Osteocyte (in vitro differentiated cells): ENCODE measurements at regions not wholly inside any gene's neighbourhood (a gene's known extent, or its start where the extent isn't known, plus 50 kb on each side); places are given as distances from the start of the nearest gene placed in this dataset.

Source experiments
- DNase-seq: peaks from one replicate; pipeline ENCODE4 v3.0.0; 2021; ENCODE audit warnings: mixed read lengths; ENCODE audit not compliant: unreplicated experiment; ENCODE audit errors: extremely low spot score
- H3K27ac Mint-ChIP-seq: one replicate; pipeline ENCODE4 v1.8.0; 2021; ENCODE audit warnings: mild to moderate bottlenecking, mixed read lengths; ENCODE audit not compliant: unreplicated experiment
- H3K27me3 Mint-ChIP-seq: one replicate; pipeline ENCODE4 v1.8.0; 2021; ENCODE audit warnings: mixed read lengths; ENCODE audit not compliant: unreplicated experiment
- H3K36me3 Mint-ChIP-seq: one replicate; pipeline ENCODE4 v1.8.0; 2021; ENCODE audit warnings: mixed read lengths; ENCODE audit not compliant: unreplicated experiment
- H3K4me1 Mint-ChIP-seq: one replicate; pipeline ENCODE4 v1.8.0; 2021; ENCODE audit warnings: mixed read lengths; ENCODE audit not compliant: unreplicated experiment
- H3K4me3 Mint-ChIP-seq: one replicate; pipeline ENCODE4 v1.8.0; 2021; ENCODE audit warnings: mild to moderate bottlenecking, moderate library complexity, mixed read lengths; ENCODE audit not compliant: unreplicated experiment
- H3K9me3 Mint-ChIP-seq: one replicate; pipeline ENCODE4 v1.8.0; 2021; ENCODE audit warnings: mixed read lengths; ENCODE audit not compliant: unreplicated experiment
- TF ChIP-seq, protein P1 (sequence below): fragments of 200-600 bp; sonication (generic); IDR thresholded peaks from 2 replicates; pipeline ENCODE4 v1.5.0; 2021; ENCODE audit warnings: antibody characterized with exemption, mild to moderate bottlenecking, moderate library complexity

GRCh38 chr13:73803997-73804396 lies 330.2 kb downstream of the KLF12 start:
- Mint-ChIP-seq H3K36me3 (peaks cover under 1% of the 10 kb centered on the region), H3K4me3 (no peak overlapping the region), H3K27me3 (no peaks in the 10 kb centered on the region), H3K4me1 (peaks cover 36% of the 10 kb centered on the region), H3K9me3 (peaks cover under 1% of the 10 kb centered on the region), H3K27ac (no peak overlapping the region)
- TF ChIP-seq, protein P1, sequence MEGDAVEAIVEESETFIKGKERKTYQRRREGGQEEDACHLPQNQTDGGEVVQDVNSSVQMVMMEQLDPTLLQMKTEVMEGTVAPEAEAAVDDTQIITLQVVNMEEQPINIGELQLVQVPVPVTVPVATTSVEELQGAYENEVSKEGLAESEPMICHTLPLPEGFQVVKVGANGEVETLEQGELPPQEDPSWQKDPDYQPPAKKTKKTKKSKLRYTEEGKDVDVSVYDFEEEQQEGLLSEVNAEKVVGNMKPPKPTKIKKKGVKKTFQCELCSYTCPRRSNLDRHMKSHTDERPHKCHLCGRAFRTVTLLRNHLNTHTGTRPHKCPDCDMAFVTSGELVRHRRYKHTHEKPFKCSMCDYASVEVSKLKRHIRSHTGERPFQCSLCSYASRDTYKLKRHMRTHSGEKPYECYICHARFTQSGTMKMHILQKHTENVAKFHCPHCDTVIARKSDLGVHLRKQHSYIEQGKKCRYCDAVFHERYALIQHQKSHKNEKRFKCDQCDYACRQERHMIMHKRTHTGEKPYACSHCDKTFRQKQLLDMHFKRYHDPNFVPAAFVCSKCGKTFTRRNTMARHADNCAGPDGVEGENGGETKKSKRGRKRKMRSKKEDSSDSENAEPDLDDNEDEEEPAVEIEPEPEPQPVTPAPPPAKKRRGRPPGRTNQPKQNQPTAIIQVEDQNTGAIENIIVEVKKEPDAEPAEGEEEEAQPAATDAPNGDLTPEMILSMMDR: no peak
- no peak for DNase-seq

GRCh38 chr13:73800011-73800410 lies 334.2 kb downstream of the KLF12 start:
- DNase-seq: no peak
- H3K4me3 Mint-ChIP-seq: no peak overlapping the region
- H3K27me3 Mint-ChIP-seq: no peaks in the 10 kb centered on the region
- no peak overlapping the region for H3K27ac Mint-ChIP-seq
- peaks cover 6% of the 10 kb centered on the region for H3K36me3 Mint-ChIP-seq
- peaks cover 23% of the 10 kb centered on the region for H3K4me1 Mint-ChIP-seq
- TF ChIP-seq, protein P1: no peak
- H3K9me3 Mint-ChIP-seq: peaks cover 7% of the 10 kb centered on the region

DNA sequence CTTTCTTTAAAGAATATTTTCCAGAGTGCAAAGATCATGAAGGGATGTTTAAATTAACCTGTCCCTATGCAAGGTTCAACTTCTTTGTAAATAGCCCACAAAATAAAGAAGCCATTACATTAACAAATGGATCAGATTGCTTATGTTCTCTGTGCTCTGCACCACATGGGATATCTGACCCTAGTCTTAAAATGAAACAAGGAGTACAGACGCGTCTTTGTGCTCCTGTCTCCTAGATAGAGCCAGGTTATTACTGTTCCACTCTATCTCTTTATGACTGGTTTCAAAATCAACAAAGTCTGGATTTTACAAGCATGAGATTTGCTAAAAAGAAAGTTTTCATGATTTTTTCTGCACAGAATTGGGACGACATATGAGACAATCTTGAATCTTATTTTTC lies 339.4 kb downstream of the KLF12 start:
- H3K27ac Mint-ChIP-seq: no peak overlapping the region

DNA sequence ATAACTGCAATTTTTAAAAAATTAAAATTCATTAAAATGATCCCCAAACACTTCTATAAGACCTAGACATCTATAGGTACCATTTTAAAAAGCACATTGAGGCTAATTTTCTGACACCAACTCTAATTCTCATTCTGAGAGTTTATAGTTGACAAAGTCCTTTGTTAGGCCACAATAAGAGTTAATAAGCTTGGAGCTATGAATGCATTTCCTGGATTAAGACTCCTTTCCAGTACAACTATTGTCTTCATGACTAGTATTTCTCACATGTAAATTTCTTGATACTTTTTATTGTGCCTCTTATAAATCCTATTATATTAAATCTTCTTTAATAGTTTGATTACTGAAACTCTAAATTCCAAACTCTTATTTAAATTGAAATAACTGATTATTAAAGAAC lies 340.8 kb downstream of the KLF12 start:
- TF ChIP-seq, protein P1: no peak
- Mint-ChIP-seq H3K36me3 (peaks cover 1% of the 10 kb centered on the region), H3K27me3 (no peaks in the 10 kb centered on the region), H3K9me3 (peaks cover 3% of the 10 kb centered on the region), H3K4me1 (no peaks in the 10 kb centered on the region), H3K4me3 (no peak overlapping the region), H3K27ac (no peak overlapping the region)
- no peak for DNase-seq

More for the DNA sequence above, 339.4 kb downstream of the KLF12 start:
- Mint-ChIP-seq H3K4me1 (no peaks in the 10 kb centered on the region), H3K27me3 (no peaks in the 10 kb centered on the region), H3K4me3 (no peak overlapping the region), H3K36me3 (peaks cover 6% of the 10 kb centered on the region), H3K9me3 (peaks cover 7% of the 10 kb centered on the region)
- no peak for DNase-seq
- TF ChIP-seq, protein P1: no peak

DNA sequence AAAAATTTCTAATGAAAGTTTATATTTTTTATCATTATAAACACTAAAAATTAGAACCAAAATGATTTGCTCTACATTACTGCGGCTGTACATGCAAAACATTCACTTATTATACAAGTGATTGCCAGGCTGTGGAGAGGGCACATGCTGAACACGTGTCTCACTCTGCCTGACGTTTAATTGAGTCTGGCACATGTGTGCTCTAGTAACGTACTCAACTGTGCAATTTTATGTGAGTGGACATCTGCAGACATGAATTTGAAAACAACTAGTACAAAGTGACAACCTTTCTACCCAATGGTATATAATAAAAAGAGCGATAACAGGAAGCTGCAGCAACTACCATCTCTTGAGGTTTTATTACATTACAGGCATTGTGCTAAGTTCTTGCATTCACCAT lies 341.4 kb downstream of the KLF12 start:
- H3K9me3 Mint-ChIP-seq: no peaks in the 10 kb centered on the region

More for the DNA sequence above, 341.4 kb downstream of the KLF12 start:
- no peak for DNase-seq
- H3K27me3 Mint-ChIP-seq: no peaks in the 10 kb centered on the region
- no peak overlapping the region for H3K4me3 Mint-ChIP-seq
- H3K27ac Mint-ChIP-seq: no peak overlapping the region
- peaks cover under 1% of the 10 kb centered on the region for H3K36me3 Mint-ChIP-seq
- no peaks in the 10 kb centered on the region for H3K4me1 Mint-ChIP-seq
- TF ChIP-seq, protein P1: no peak
